Activated naive CD4-positive, alpha-beta T cell treated with anti-CD3 and anti-CD28 coated beads, Interleukin-2, amount 50 U/mL, for 72 hours (primary cell): ENCODE measurements at regions not wholly inside any gene's neighbourhood (a gene's known extent, or its start where the extent isn't known, plus 50 kb on each side); places are given as distances from the start of the nearest gene placed in this dataset.
"Not testable (repeated sequence)": the region's sequence is repeated elsewhere in the genome, so short reads cannot be mapped to it uniquely, and the experiment has no call there.

Experiments used
- ATAC-seq, 2 donors: fragments of 150-1000 bp; cut with Tn5 transposase; 2 replicates each; pipeline ENCODE4 v1.10.0; 2021; ENCODE audit warnings: mild to moderate bottlenecking in 2 of 2, moderate library complexity in 2 of 2
- DNase-seq, 2 donors: peaks; one replicate each; pipeline ENCODE4 v3.0.0; 2021 to 2022; ENCODE audit warnings: low spot score in 2 of 2
- H3K27ac Mint-ChIP-seq, 2 donors: one replicate each; pipeline ENCODE4 v1.8.0; 2022; ENCODE audit warnings: mild to moderate bottlenecking in 2 of 2, mixed read lengths in 2 of 2
- H3K36me3 Mint-ChIP-seq, 2 donors: one replicate each; pipeline ENCODE4 v1.8.0; 2022; ENCODE audit warnings: mixed read lengths in 2 of 2
- H3K9me3 Mint-ChIP-seq, 2 donors: one replicate each; pipeline ENCODE4 v1.8.0; 2022; ENCODE audit warnings: mixed read lengths in 2 of 2

- Mint-ChIP-seq H3K36me3 (no peaks in the 10 kb centered on the region), H3K27ac (no peak overlapping the region), H3K9me3 (no peaks in the 10 kb centered on the region)
- DNase-seq: no peak
- ATAC-seq: no peak
Observed at GRCh38 chr9:75529463-75529862, 361.0 kb upstream of the PCSK5 start.

DNA sequence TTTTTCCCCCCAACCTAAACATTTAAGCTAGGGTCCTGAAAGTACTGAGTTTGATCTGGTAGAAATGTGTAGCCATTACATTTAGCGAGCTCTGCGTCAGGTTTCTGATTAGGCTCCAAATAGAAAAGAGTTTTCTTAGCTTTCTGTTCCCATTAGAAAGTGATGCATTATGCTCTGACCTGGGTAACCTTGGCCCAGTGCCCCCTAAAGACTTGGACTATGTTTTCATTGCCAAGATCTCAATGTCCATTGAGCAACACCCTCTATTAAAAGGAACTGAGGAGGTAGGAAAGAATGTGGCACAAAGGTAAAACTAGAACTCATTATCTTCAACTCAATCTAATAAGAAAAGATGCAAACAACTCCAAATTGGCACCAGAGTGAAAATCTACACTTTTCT, 358.9 kb upstream of the PCSK5 start:
- peaks cover 0 to 3% of the 10 kb centered on the region in 2 donors for H3K9me3 Mint-ChIP-seq
- no peaks in the 10 kb centered on the region for H3K36me3 Mint-ChIP-seq
- no peak for DNase-seq
- no peak overlapping the region for H3K27ac Mint-ChIP-seq
- ATAC-seq: no peak

GRCh38 chr9:75532233-75533050, 358.0 kb upstream of the PCSK5 start:
- H3K27ac Mint-ChIP-seq: no peak overlapping the region
- DNase-seq: no peak
- peaks cover 0 to 5% of the 10 kb centered on the region in 2 donors for H3K9me3 Mint-ChIP-seq
- no peaks in the 10 kb centered on the region for H3K36me3 Mint-ChIP-seq
- ATAC-seq: no peak

DNA sequence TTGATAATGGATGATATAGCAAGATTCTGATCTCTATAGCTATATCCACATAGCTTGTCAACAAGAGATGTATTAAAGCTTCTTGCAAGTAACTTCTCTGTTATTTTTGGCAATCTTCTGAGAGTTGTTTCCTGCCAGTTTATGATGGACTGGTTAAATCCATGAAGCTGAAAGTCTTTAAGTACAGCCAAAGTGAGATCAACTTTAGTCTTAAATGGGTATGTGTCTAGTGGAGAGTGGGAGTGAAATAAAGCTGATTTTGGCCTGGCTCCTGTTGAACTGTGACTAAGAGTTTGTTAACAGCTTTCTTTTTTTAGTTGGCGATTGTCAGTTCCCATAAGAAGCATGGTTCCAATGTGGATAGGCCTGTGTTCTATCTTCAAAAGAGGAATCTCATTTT, 350.9 kb upstream of the PCSK5 start:
- Mint-ChIP-seq H3K27ac (no peak overlapping the region), H3K9me3 (peaks cover 0 to 5% of the 10 kb centered on the region in 2 donors), H3K36me3 (no peaks in the 10 kb centered on the region)
- ATAC-seq: no peak
- no peak for DNase-seq

- H3K9me3 Mint-ChIP-seq: peaks cover 0 to 5% of the 10 kb centered on the region in 2 donors
- H3K36me3 Mint-ChIP-seq: no peaks in the 10 kb centered on the region
- DNase-seq (no peak), ATAC-seq (no peak)
- no peak overlapping the region for H3K27ac Mint-ChIP-seq
Observed at GRCh38 chr9:75540185-75540584, 350.3 kb upstream of the PCSK5 start.

DNA sequence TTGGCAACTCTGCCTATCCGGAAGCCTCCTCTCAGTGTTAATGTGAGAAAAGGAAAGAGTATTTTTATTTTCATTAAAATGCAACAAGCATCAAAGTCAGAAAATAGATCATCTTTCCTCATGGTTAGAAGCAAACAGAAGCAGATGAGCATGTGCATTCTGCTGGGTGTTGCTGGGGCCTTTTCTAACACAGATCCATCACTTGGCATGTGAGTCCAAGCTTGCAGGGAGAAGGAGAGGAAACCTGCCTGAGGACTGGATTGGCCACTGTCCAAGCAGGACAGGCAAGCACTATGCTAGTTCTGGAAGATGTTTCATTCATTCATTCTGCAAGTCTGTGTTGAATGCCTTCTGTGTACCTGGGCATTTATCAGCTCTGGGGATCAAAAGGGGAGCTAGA, 348.7 kb upstream of the PCSK5 start:
- H3K9me3 Mint-ChIP-seq: peaks cover 0 to under 1% of the 10 kb centered on the region in 2 donors
- DNase-seq (no peak), ATAC-seq (no peak)
- no peak overlapping the region for H3K27ac Mint-ChIP-seq
- no peaks in the 10 kb centered on the region for H3K36me3 Mint-ChIP-seq

- DNase-seq: no peak
- no peaks in the 10 kb centered on the region for H3K9me3 Mint-ChIP-seq
- ATAC-seq: no peak
- H3K36me3 Mint-ChIP-seq: no peaks in the 10 kb centered on the region
- H3K27ac Mint-ChIP-seq: no peak overlapping the region
Observed at GRCh38 chr9:75544815-75545214, 345.7 kb upstream of the PCSK5 start.

- ATAC-seq (no peak), DNase-seq (no peak)
- no peak overlapping the region for H3K27ac Mint-ChIP-seq
- no peaks in the 10 kb centered on the region for H3K9me3 Mint-ChIP-seq
- H3K36me3 Mint-ChIP-seq: no peaks in the 10 kb centered on the region
Observed at GRCh38 chr9:75545287-75545686, 345.2 kb upstream of the PCSK5 start.

GRCh38 chr9:75548871-75549270, 341.6 kb upstream of the PCSK5 start:
- no peaks in the 10 kb centered on the region for H3K9me3 Mint-ChIP-seq
- ATAC-seq (no peak), DNase-seq (no peak)
- H3K27ac Mint-ChIP-seq: no peak overlapping the region
- no peaks in the 10 kb centered on the region for H3K36me3 Mint-ChIP-seq

GRCh38 chr9:75551861-75552260, 338.6 kb upstream of the PCSK5 start:
- Mint-ChIP-seq H3K27ac (no peak overlapping the region), H3K36me3 (no peaks in the 10 kb centered on the region), H3K9me3 (peaks cover 2 to 3% of the 10 kb centered on the region in 2 donors)
- no peak for DNase-seq
- no peak for ATAC-seq

DNA sequence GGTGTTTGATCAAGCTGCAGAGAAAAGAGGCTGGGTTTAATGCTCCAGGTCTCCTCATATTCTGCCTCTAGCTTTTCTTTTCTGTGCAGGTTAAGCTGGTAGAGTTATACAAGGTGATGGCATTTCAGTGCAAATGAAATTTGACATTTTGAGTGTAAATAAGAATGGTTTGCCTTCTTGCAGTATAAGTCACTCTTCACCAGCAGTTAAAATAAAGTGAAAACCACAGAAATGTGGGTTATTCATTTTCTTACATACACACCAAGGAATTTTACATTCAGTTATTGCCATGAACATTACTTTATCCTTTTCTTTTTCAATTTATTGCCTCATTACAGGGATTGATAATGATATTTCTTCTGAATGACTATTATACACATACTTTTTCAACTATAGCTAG, 337.5 kb upstream of the PCSK5 start:
- ATAC-seq (no peak), DNase-seq (no peak)
- no peaks in the 10 kb centered on the region for H3K36me3 Mint-ChIP-seq
- H3K9me3 Mint-ChIP-seq: peaks cover 4 to 5% of the 10 kb centered on the region in 2 donors
- H3K27ac Mint-ChIP-seq: no peak overlapping the region

- H3K9me3 Mint-ChIP-seq, ATAC-seq, H3K27ac Mint-ChIP-seq, DNase-seq, H3K36me3 Mint-ChIP-seq: not testable (repeated sequence)
Observed at GRCh38 chr9:75566813-75567212, 323.7 kb upstream of the PCSK5 start.

- ATAC-seq (no peak), DNase-seq (no peak)
- H3K36me3 Mint-ChIP-seq: no peaks in the 10 kb centered on the region
- H3K27ac Mint-ChIP-seq: no peak overlapping the region
- H3K9me3 Mint-ChIP-seq: peaks cover 5 to 8% of the 10 kb centered on the region in 2 donors
Observed at GRCh38 chr9:75570538-75570937, 319.9 kb upstream of the PCSK5 start.

DNA sequence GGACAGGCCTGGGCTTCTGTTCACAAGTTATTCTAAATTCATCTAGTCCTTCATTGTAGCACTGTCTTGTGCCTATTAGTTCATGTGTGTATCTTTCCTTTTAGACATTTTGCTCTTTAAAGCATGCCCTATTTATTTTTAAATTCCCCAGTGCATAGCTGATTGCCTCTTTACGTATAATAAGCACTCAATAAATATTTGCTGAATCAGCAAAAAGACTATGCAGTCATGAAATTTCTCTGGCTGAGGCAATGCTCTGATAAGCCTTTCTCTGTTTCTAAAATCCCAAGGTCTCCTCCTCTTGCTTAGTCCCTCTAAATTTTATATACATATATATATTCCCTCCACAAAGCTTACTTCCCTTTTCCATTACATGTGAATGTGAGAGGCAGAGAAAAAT, 315.9 kb upstream of the PCSK5 start:
- no peak overlapping the region for H3K27ac Mint-ChIP-seq
- ATAC-seq (no peak), DNase-seq (no peak)
- no peaks in the 10 kb centered on the region for H3K36me3 Mint-ChIP-seq
- H3K9me3 Mint-ChIP-seq: peaks cover 0 to 3% of the 10 kb centered on the region in 2 donors

- H3K9me3 Mint-ChIP-seq: no peaks in the 10 kb centered on the region
Observed at GRCh38 chr9:75582870-75583269, 307.6 kb upstream of the PCSK5 start.

GRCh38 chr9:75588808-75589207, 301.7 kb upstream of the PCSK5 start:
- H3K36me3 Mint-ChIP-seq: no peaks in the 10 kb centered on the region
- DNase-seq: no peak
- H3K9me3 Mint-ChIP-seq: peaks cover 4 to 5% of the 10 kb centered on the region in 2 donors
- H3K27ac Mint-ChIP-seq: no peak overlapping the region
- no peak for ATAC-seq

More at GRCh38 chr9:75582870-75583269, 307.6 kb upstream of the PCSK5 start:
- ATAC-seq (no peak), DNase-seq (no peak)
- H3K36me3 Mint-ChIP-seq: no peaks in the 10 kb centered on the region
- no peak overlapping the region for H3K27ac Mint-ChIP-seq

- H3K27ac Mint-ChIP-seq: no peak overlapping the region
- peaks cover 5 to 6% of the 10 kb centered on the region in 2 donors for H3K9me3 Mint-ChIP-seq
- no peak for ATAC-seq
- no peaks in the 10 kb centered on the region for H3K36me3 Mint-ChIP-seq
- no peak for DNase-seq
Observed at GRCh38 chr9:75589497-75589896, 301.0 kb upstream of the PCSK5 start.

- ATAC-seq (no peak), DNase-seq (no peak)
- Mint-ChIP-seq H3K9me3 (peaks cover 5 to 6% of the 10 kb centered on the region in 2 donors), H3K27ac (no peak overlapping the region), H3K36me3 (no peaks in the 10 kb centered on the region)
Observed at GRCh38 chr9:75591972-75592371, 298.5 kb upstream of the PCSK5 start.
